Stimulated activated CD8-positive, alpha-beta memory T cell treated with anti-CD3 and anti-CD28 coated beads, Interleukin-7, amount 100 ng/mL, for 1 hour (primary cell): ENCODE measurements at regions not wholly inside any gene's neighbourhood (a gene's known extent, or its start where the extent isn't known, plus 50 kb on each side); places are given as distances from the start of the nearest gene placed in this dataset.
"Not testable (repeated sequence)": the region's sequence is repeated elsewhere in the genome, so short reads cannot be mapped to it uniquely, and the experiment has no call there.

Experiments used
- DNase-seq, 2 donors: peaks; one replicate each; pipeline ENCODE4 v3.0.0-alpha.2; 2020; ENCODE audit warnings: low read depth in 2 of 2

DNA sequence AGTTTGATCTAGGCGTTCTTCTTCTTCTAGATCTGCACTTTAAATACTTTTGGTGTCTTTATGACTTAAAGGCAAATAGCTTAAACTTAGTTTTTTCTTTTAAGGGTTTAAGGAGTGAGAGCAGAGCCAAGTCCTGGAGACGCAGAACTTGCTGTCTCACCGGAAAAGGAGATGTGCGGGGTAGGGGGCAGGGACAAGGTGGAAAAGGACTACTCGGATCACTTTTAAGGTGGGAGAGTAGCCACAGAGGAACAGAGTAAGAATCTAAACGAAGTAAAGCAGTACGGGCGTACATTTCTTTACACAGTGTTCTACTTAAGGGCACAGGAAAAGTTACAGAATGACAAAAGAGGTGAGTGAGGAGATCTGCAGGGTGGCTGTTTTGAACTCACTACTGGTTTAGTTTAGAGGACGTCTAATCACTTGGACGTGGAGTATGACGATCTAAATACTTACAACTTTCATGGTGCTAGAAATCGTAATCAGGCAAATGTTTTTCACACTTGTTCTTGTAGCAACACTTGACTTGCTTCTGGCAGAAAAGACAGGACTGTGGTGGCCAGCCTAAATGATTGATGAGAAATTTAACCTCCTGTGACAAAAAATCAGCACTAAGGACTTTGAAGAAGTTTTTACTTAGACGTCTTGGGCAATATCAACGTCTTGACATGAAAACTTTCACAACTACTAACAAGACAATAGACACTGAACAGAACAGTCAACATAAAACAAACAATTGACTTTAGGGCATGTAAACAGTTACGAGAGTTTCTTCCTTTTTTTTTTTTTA is 127.0 kb downstream of the ART5 start:
- not testable (repeated sequence) for DNase-seq

DNA sequence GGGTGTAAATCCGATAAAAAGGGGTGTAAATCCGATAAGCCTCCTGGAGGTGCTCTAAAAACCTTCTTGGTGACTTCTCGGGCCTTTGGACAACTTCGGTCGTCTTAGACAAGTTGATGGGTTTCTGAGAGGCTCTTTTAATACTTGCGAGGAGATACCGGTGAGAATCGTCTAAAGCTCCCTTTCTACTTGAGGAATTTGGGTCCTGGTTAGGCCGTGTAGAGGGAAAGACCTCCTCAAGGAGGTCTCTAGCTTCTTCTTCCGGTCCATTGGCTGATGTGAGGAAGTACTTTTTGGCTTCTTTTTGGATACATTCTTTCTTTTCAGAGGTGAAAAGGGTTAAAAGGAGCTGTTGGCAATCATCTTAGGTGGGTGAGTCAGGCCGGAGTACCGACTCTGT is 128.5 kb downstream of the ART5 start:
- not testable (repeated sequence) for DNase-seq

DNA sequence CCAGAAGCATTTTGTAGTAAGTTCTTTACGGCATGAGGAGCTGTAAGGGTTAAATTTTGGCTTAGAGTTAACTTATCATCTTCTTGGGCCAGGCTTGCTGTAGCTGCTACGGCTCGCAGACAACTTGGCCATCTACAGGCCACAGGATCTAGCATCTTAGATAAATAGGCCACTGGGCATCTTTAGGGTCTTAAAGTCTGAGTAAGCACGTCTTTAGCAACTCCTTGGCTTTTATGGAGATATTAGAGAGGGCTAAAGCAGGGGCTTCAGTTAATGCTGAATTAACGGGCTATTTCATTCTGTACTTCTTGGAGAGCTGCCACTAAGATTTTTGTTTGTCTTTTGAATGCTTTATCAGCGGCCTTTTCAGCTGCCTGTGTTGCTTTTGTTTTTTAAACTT is 129.0 kb downstream of the ART5 start:
- not testable (repeated sequence) for DNase-seq

DNA sequence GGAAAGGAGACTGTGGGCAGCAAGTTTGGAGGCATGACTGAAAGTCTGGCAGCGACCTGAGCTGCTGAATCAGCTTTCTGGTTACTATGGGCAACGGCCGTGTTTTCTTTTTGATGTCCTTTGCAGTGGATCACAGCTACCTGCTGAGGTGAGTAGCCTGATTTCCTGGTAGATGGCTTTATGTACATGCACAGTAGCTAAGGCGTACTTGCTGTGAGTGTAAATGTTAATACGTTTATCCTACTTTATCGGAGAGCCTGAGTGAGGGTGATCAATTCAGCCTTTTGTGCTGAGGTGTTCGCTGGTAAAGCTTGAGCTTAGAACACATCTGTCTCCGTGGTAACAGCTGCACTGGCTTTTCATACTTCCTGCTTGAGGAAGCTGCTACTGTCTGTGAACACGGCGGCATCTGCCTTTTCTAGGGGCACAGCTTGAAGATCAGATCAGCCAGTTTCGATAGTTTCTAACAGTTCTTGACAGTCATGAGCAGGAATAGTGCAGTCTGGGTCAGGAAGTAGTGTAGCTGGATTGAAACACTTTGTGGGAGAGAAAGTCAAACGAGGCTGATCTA is 129.6 kb downstream of the ART5 start:
- not testable (repeated sequence) for DNase-seq

DNA sequence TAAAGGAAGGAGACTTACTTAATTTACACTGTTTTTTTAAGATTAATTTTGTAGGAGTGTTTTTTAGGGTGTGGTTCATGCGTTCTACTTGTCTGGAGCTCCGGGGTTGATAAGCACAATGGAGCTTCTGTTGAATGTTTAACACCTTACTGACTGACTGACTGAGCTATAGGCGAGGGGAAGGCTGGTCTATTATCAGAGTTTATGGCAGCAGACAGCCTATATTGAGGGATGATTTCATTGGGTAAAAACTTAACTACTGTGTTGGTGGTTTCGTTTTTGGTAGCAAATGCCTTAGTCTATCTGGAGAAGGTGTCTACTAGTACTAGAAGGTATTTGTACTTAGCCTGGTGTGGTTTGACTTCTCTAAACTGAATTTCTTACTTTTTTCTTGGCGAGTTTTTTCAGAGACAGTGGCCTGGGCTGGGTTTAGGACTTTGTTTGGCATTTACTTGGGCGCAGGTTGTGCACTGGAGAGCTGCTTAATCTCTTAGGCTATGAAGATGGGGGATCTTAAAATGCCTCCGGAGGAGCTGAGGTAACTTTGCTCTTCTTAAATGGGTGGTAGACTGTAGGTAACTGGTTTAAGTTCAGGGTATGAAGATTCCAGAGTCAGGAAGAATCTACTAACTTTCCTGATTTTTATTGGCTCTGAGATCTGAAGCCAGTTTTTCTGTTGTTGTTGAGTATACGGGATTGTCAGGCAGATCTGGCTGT is 130.2 kb downstream of the ART5 start:
- not testable (repeated sequence) for DNase-seq

DNA sequence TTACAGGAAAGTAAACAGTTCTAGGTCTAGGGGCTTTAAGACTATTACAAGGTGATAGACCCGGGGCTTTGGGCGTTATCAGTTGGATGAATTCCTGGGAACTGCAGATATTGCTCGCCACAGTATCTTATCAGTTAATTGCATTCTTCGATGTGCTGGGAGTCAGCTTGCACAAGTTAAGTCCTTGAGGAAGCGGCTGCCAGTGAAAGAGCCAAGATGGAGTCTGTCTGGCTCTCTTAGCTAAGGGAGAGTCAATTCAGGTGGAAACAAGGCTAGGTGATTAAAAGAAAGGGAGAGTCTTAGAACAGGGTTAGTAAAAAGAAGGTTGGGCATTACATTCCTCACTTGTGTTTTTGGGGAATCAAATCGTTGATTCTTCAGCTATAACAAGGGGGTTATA is 130.6 kb upstream of the ZNF195 start:
- not testable (repeated sequence) for DNase-seq

DNA sequence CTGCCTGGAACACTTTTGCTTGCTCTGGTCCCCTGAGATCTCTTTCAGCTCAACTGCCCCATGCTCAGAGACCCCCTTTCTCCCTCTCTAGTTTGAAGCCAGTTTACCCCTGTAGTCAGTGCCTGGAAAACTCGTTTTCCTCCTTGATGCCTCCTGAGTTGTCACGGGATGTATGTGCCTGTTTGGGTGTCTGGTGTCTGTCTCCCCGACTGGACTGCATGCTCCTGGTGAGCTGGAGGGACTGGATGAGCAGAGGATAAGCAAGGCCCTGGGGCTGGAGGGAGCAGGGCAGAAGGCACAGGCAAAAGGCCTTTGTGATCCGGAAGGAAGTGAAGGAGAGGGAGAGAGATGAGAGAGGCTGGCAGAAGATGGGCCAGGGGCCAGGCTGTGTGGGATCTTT is 120.3 kb upstream of the ZNF195 start:
- DNase-seq = not testable (repeated sequence)

GRCh38 chr11:3498356-3498755 is 119.4 kb upstream of the ZNF195 start:
- DNase-seq = not testable (repeated sequence)

- DNase-seq = not testable (repeated sequence)
Observed at GRCh38 chr11:3493152-3493551, 114.2 kb upstream of the ZNF195 start.

DNA sequence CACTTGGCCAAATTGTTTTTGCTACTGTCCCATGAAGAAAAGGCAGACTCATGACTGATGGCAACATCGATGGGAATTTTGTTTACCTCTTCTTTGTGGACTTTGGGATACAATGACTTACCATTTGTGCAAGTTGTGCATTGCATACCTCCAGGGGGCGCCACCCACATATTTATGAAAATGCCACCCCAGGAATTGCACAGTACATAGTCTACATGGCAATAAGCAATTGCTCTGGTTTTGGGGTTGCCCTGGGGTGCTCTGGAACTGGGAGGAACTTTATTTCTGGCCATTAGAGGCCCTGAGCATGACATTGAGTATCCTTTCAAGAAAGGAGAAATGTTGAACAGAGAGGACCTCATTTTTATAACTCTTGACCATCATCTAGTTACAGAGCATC is 109.1 kb upstream of the ZNF195 start:
- not testable (repeated sequence) for DNase-seq

GRCh38 chr11:3485737-3486136 is 106.8 kb upstream of the ZNF195 start:
- DNase-seq = not testable (repeated sequence)

GRCh38 chr11:3476937-3477885 is 98.3 kb upstream of the ZNF195 start:
- DNase-seq = not testable (repeated sequence)

- DNase-seq = not testable (repeated sequence)
Observed at GRCh38 chr11:3476084-3476936, 97.4 kb upstream of the ZNF195 start.

GRCh38 chr11:3468963-3469362 is 90.0 kb upstream of the ZNF195 start:
- not testable (repeated sequence) for DNase-seq

DNA sequence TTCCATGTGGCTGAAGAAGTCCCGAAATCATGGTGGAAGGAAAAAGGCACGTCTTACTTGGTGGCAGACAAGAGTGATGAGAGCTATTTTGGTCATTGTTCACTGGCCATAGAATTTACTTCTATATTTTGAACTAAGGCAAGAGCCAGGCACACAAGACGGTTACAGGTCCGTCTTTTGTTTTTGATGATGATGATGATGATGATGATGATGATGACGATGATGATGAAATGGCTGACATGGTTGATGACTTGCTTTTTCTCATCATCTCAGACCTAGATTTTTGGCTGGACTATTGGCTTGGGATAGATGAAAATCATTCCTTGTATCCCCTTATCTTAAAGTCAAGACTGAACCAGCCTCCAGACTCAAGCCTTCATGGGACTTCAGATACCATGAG is 88.7 kb upstream of the ZNF195 start:
- not testable (repeated sequence) for DNase-seq

DNA sequence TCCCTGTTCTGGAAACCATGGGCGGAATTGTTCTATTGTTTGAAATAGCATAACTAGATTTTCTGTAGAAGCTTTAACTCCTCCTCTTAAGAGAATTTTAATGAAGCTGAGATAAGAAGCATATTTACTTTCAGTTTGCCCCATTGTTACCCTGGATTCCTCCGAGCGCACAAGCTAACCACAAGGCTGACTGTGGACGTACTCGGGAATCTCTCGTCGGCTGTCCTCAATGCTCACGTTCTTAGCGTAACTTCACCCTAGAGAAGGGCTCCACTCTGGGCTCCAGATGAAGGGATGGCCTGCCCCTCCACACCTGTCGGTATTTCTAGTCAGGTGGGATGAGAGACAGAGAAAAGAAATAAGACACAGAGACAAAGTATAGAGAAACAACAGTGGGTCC is 76.7 kb upstream of the ZNF195 start:
- not testable (repeated sequence) for DNase-seq

- peak; percentile 2 to 11 for DNase-seq
Observed at GRCh38 chr11:3454844-3455243, 75.9 kb upstream of the ZNF195 start.

DNA sequence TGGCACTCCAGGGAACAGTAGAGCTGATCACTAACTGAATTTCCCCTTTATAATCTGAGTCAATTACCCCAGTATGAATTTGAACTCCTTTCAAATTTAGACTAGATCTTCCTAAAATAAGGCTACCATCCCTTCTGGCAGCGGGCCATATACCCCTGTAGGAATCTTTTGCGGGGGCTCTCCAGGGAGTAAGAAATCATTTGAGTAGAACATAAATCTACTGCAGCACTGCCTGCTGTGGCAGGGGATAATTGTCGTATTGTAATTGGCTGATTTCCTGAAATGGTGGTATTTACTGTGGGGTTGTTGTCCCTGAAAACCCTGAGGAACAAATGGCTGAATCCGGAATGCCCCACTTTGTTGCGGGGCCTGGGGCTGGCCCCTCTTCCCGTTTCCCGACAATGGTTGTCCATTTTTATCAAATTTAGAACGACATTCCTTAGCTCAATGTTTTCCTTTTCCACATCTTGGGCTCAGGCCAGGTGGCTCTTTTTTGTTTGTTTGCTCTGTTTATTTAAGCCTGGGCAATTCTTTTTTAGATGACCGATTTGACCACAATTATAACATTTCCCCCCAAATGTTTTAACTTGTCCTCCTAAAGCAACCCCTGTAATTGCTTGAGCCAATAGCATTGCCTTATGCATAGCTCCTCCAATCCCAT is 74.8 kb upstream of the ZNF195 start:
- DNase-seq = not testable (repeated sequence)

DNA sequence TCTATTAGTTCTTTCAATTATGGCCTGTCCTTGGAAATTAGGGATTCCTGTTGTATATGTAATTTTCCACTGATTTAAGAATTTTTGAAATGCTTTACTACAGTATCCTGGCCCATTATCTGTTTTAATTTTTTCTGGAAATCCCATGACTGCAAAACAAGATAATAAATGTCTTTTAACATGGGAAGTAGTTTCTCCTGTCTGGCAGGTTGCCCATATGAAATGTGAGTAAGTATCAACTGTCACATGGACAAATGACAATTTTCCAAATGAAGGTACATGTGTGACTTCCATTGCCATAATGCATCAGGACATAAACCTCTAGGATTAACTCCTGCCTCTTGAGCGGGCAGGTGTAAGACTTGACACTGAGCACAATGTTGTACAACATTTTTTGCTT is 71.9 kb upstream of the ZNF195 start:
- DNase-seq = not testable (repeated sequence)

DNA sequence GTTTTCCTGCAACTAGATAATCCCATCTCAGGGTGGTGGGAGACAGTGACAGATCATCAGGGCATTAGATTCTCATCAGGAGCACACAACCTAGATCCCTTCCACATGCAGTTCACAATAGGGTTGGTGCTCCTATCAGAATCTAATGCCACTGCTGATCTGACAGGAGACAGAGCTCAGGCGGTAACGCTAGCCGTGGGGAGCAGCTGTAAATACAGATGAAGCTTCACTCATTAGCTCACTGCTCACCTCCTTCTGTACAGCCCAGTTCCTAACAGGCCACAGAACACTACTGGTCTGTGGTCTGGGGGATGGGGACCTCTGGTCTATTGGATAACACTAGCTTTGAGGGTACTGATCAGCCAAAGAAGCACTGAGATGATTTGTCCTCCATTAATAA is 66.6 kb upstream of the ZNF195 start:
- DNase-seq = not testable (repeated sequence)
